WTC11 (cell line): ENCODE measurements at regions not wholly inside any gene's neighbourhood (a gene's known extent, or its start where the extent isn't known, plus 50 kb on each side); places are given as distances from the start of the nearest gene placed in this dataset.

Experiments
- ATAC-seq: fragments of 200-7000 bp; cut with Tn5 transposase; 2 replicates; pipeline ENCODE4 v1.10.0; 2021; ENCODE audit warnings: mild to moderate bottlenecking, moderate library complexity
- CTCF ChIA-PET: fragments of 300-600 bp; sonication (Branson Sonifier 250); formaldehyde crosslinking; loops from one replicate; lab custom pipeline; 2021; ENCODE audit warnings: antibody characterized with exemption; lab: Charles Lee
- POLR2A ChIA-PET: fragments of 350-600 bp; sonication (Branson Sonifier 250); formaldehyde crosslinking; loops from one replicate; lab custom pipeline; 2021; ENCODE audit warnings: antibody characterized with exemption; lab: Charles Lee
- DNase-seq: peaks from one replicate; pipeline ENCODE4 v3.0.0; 2021; ENCODE audit warnings: low spot score
- H3K27ac Mint-ChIP-seq: 2 replicates; pipeline ENCODE4 v1.8.0; 2021; ENCODE audit warnings: mixed read lengths
- H3K27me3 Mint-ChIP-seq: 2 replicates; pipeline ENCODE4 v1.8.0; 2021; ENCODE audit warnings: low read depth, mild to moderate bottlenecking, moderate library complexity, mixed read lengths
- H3K36me3 Mint-ChIP-seq: 2 replicates; pipeline ENCODE4 v1.8.0; 2021; ENCODE audit warnings: mixed read lengths
- H3K4me1 Mint-ChIP-seq: 2 replicates; pipeline ENCODE4 v1.8.0; 2022; ENCODE audit warnings: mixed read lengths
- H3K4me3 Mint-ChIP-seq: 2 replicates; pipeline ENCODE4 v1.8.0; 2021; ENCODE audit warnings: mild to moderate bottlenecking, moderate library complexity, mixed read lengths
- H3K9me3 Mint-ChIP-seq: 2 replicates; pipeline ENCODE4 v1.8.0; 2021; ENCODE audit warnings: mixed read lengths
- ARID4B ChIP-seq: sonication (generic); formaldehyde crosslinking; IDR thresholded peaks from 2 replicates; pipeline ENCODE4 v1.8.0; 2023; ENCODE audit warnings: missing genetic modification reagents, mild to moderate bottlenecking, borderline replicate concordance
- ATF2 ChIP-seq: sonication (generic); formaldehyde crosslinking; IDR thresholded peaks from 2 replicates; pipeline ENCODE4 v1.8.1; 2022; ENCODE audit warnings: low read depth, missing genetic modification reagents, borderline replicate concordance
- CBFB ChIP-seq: sonication (generic); formaldehyde crosslinking; IDR thresholded peaks from 2 replicates; pipeline ENCODE4 v1.8.1; 2022; ENCODE audit warnings: mild to moderate bottlenecking, low read depth, missing genetic modification reagents
- CREB1 ChIP-seq: sonication (generic); formaldehyde crosslinking; IDR thresholded peaks from 2 replicates; pipeline ENCODE4 v1.8.0; 2023; ENCODE audit warnings: mild to moderate bottlenecking, missing genetic modification reagents
- E2F5 ChIP-seq: sonication (generic); formaldehyde crosslinking; IDR thresholded peaks from 2 replicates; pipeline ENCODE4 v1.8.1; 2022; ENCODE audit warnings: mild to moderate bottlenecking, moderate library complexity, missing genetic modification reagents
- ESRRA ChIP-seq: sonication (generic); formaldehyde crosslinking; IDR thresholded peaks from 2 replicates; pipeline ENCODE4 v1.8.1; 2022; ENCODE audit warnings: mild to moderate bottlenecking, missing genetic modification reagents, borderline replicate concordance
- FOXK1 ChIP-seq: sonication (generic); formaldehyde crosslinking; IDR thresholded peaks from 2 replicates; pipeline ENCODE4 v1.8.0; 2022; ENCODE audit warnings: mild to moderate bottlenecking, moderate library complexity, missing genetic modification reagents
- GABPB1 ChIP-seq: sonication (generic); formaldehyde crosslinking; IDR thresholded peaks from 2 replicates; pipeline ENCODE4 v1.8.1; 2023; ENCODE audit warnings: mild to moderate bottlenecking, missing genetic modification reagents
- NFE2L1 ChIP-seq: sonication (generic); formaldehyde crosslinking; IDR thresholded peaks from 2 replicates; pipeline ENCODE4 v1.8.1; 2023; ENCODE audit warnings: missing genetic modification reagents
- SMAD3 ChIP-seq: sonication (generic); formaldehyde crosslinking; IDR thresholded peaks from 2 replicates; pipeline ENCODE4 v1.8.0; 2022; ENCODE audit warnings: missing genetic modification reagents, mild to moderate bottlenecking, borderline replicate concordance
- SP1 ChIP-seq: sonication (generic); formaldehyde crosslinking; conservative IDR thresholded peaks from 2 replicates; pipeline ENCODE4 v1.8.1; 2022; ENCODE audit warnings: missing genetic modification reagents
- USF2 ChIP-seq: sonication (generic); formaldehyde crosslinking; IDR thresholded peaks from 2 replicates; pipeline ENCODE4 v1.8.1; 2023; ENCODE audit warnings: mild to moderate bottlenecking, missing genetic modification reagents, moderate library complexity
- ZNF281 ChIP-seq: sonication (generic); formaldehyde crosslinking; IDR thresholded peaks from 2 replicates; pipeline ENCODE4 v1.8.0; 2023; ENCODE audit warnings: mild to moderate bottlenecking, missing genetic modification reagents
- ZNF396 ChIP-seq: fragments of 250-450 bp; sonication (Bioruptor Pico); IDR thresholded peaks from 2 replicates; pipeline ENCODE4 v1.8.0; 2021; ENCODE audit warnings: mild to moderate bottlenecking, moderate library complexity, borderline replicate concordance
- ZNF416 ChIP-seq: fragments of 250-450 bp; sonication (Bioruptor Pico); IDR thresholded peaks from 2 replicates; pipeline ENCODE4 v1.9.0; 2021; ENCODE audit warnings: mild to moderate bottlenecking, inconsistent platforms
- ZNF425 ChIP-seq: fragments of 250-450 bp; sonication (Bioruptor Pico); conservative IDR thresholded peaks from 2 replicates; pipeline ENCODE4 v1.9.0; 2021; ENCODE audit warnings: mild to moderate bottlenecking

GRCh38 chr22:35154937-35155387 is 89.0 kb downstream of the ISX start (continued):
- no peak for TF ChIP-seq E2F5 (CRISPR knock-in tag)
- TF ChIP-seq ZNF281 (CRISPR knock-in tag), result no peak
- peak; percentile 37; the same call in 1 of the 2 replicates for TF ChIP-seq SP1
- TF ChIP-seq ESRRA, result no peak
- TF ChIP-seq ATF2 (CRISPR knock-in tag), result no peak

- ATAC-seq, result peak; percentile 30
- POLR2A ChIA-PET, result interaction anchor here (0.5 kb wide), 1 partner anchor 116 kb away, joined by 4 read pairs; no protein-coding TSS in a partner anchor
- no peak overlapping the region for H3K27ac Mint-ChIP-seq
- peak; percentile 24 for DNase-seq
- CTCF ChIA-PET, result interaction anchor here (0.6 to 3.4 kb wide), 19 partner anchors 10 to 754 kb away, joined by 3 to 71 read pairs (median 3); no protein-coding TSS in a partner anchor
- H3K4me3 Mint-ChIP-seq, result peak overlapping the region; percentile 8; the same call in 1 of the 2 replicates
- H3K27me3 Mint-ChIP-seq, result peaks cover 23% of the 10 kb centered on the region
- H3K4me1 Mint-ChIP-seq, result peaks cover 31% of the 10 kb centered on the region
- no peak for TF ChIP-seq ZNF416
- TF ChIP-seq GABPB1 (CRISPR knock-in tag), result no peak
- no peak for TF ChIP-seq CREB1
- no peak for TF ChIP-seq USF2
- no peak for TF ChIP-seq NFE2L1 (CRISPR knock-in tag)
- no peak for TF ChIP-seq CBFB (CRISPR knock-in tag)
- TF ChIP-seq FOXK1 (CRISPR knock-in tag), result no peak
- TF ChIP-seq ZNF396 (CRISPR knock-in tag), result no peak
- no peak for TF ChIP-seq ZNF425
- no peak for TF ChIP-seq SMAD3
- TF ChIP-seq ARID4B, result no peak
- peaks cover 4% of the 10 kb centered on the region; the same call in 1 of the 2 replicates for H3K36me3 Mint-ChIP-seq
- H3K9me3 Mint-ChIP-seq, result peaks cover 16% of the 10 kb centered on the region
Observed at GRCh38 chr22:35155403-35156025, 89.6 kb downstream of the ISX start.
